Fibroblast of pulmonary artery (primary cell): ENCODE measurements at regions not wholly inside any gene's neighbourhood (a gene's known extent, or its start where the extent isn't known, plus 50 kb on each side); places are given as distances from the start of the nearest gene placed in this dataset.

Source experiments
- DNase-seq: peaks from one replicate; pipeline ENCODE4 v3.0.0-alpha.2; 2010; ENCODE audit warnings: low read depth
- H3K4me3 ChIP-seq: replicated peaks from 2 replicates; pipeline ENCODE4 v1.5.1; 2011; ENCODE audit warnings: low read depth, mild to moderate bottlenecking, control low read depth, low read length, moderate library complexity
- TF ChIP-seq, protein P1 (sequence below): IDR thresholded peaks from 2 replicates; pipeline ENCODE4 v1.5.1; 2011; ENCODE audit warnings: mild to moderate bottlenecking, control low read depth, low read length, inconsistent platforms; ENCODE audit errors: missing control alignments

DNA sequence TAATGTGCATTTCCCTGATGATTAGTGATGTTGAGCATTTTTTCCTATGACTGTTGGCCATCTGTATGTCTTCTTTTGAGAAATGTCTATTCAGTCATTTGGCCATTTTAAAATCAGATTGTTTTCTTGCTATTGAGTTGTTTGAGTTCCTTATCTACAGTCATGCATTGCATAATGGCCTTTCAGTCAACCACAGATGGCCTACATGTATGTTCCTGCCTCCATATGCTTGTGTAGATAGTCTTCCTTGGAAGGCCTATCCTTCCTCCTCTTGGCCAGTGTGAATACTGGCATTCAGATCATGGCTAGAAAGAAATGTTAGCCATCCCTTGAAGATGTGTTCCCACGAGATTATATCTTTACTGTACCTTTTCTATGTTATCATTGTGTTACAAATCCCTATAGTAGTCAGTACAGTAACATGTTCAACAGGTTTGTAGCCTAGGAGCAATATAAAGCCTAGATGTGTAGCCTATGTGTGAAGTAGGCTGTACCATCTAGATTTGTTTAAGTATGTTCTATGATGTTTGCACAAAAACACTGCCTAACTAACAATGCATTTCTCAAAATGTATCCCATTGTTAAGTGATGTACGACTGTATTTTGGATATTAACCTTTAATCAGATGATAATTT is 65.6 kb upstream of the CD302 start:
- H3K4me3 ChIP-seq, result no peak overlapping the region
- no peak for DNase-seq
- TF ChIP-seq, protein P1, sequence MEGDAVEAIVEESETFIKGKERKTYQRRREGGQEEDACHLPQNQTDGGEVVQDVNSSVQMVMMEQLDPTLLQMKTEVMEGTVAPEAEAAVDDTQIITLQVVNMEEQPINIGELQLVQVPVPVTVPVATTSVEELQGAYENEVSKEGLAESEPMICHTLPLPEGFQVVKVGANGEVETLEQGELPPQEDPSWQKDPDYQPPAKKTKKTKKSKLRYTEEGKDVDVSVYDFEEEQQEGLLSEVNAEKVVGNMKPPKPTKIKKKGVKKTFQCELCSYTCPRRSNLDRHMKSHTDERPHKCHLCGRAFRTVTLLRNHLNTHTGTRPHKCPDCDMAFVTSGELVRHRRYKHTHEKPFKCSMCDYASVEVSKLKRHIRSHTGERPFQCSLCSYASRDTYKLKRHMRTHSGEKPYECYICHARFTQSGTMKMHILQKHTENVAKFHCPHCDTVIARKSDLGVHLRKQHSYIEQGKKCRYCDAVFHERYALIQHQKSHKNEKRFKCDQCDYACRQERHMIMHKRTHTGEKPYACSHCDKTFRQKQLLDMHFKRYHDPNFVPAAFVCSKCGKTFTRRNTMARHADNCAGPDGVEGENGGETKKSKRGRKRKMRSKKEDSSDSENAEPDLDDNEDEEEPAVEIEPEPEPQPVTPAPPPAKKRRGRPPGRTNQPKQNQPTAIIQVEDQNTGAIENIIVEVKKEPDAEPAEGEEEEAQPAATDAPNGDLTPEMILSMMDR, result no peak

DNA sequence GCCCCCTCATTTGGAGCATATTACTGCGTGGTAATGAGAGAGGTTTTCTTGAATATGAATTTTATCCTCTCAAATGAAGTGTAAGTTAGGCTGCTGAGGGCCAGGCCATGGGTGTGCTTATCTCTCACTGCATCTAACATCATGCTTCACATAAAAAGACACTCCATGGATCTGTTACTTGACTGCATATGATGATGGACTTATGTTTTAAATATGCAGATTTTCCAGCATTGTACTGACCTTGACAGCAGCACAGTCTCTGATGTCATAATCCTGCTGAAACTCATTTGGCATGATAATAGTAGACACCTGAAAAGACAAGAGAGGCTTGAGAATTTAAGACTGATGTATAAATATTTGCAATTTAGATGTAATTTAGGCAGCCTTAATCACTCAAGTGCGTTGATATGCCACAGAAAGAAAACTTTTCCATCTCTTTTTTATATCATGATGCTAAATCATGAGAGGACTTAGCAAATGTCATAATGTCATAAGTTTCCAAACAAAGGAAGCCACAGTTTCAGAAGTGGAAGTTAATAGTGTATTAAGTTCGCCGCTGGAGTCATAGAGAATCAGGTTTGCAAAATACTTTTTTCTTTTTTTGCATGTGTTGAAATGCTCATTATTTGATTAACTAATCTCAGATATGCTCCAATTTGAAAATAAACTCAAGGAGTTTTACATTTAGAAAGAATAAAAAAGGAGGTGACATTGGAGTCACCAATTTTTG is 62.7 kb upstream of the CD302 start:
- DNase-seq, result no peak
- TF ChIP-seq, protein P1, result no peak
- no peak overlapping the region for H3K4me3 ChIP-seq

DNA sequence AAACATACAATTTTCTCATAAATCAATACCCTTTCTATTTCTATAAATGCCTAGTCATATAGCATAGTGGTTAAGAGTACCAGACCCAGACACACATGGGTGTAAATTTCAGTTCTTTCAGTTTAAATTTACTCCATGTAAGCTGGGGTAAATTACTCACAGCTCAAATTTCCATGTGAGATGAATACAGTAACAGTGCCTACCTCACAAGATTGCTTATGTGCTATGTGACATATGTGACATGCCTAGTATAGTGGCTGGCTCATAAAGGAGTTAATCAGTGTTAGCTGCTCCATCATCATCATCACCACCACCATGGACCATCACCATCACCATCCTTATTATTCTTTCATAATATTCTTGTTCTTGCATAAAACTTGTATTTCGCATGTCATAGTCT is 61.6 kb upstream of the CD302 start:
- TF ChIP-seq, protein P1, result no peak
- DNase-seq, result no peak
- H3K4me3 ChIP-seq, result no peak overlapping the region

DNA sequence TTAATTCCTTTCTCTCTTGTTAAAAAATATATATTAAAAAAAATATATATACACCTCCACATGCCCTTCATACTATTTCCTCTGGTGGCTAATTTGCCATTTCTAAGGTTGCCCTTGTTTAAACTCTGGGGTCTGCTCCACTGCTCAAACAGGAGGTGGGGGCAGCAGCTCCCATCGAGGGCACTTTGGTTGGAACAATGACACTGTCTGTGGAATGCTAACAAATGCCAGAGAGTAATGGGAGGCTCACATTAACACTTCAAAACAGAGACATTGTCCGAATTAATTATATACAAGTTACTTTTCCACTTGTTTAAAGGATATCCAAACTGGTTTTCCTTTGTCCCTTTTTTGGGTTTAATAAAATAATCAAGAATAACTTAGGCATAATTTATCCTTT is 58.8 kb upstream of the CD302 start:
- no peak overlapping the region for H3K4me3 ChIP-seq
- DNase-seq, result no peak
- TF ChIP-seq, protein P1, result no peak

DNA sequence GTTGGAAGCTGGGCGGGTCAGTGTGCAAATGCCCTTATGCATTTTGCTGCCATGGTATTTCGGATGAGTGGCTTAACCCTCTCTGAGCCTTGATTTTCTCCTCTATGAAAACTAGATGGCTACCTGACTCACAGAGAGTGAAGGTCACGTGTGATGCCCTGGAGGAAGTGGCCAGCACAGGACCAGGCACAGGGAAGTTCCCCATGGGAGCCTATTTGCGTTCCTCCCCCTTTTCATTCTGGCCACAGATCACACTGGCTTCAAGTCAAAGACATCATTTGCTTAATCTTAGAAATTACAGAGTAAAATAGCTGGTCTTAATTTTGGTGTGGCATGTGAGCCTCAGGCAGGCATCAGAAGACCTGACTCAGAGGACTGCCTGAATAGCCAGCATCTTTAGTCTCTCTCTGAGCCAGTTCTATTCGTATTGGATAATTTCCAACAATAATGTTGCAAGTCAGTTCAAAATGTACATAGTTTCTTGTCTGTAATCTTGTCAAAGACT is 57.6 kb upstream of the CD302 start:
- TF ChIP-seq, protein P1, result no peak
- DNase-seq, result peak; percentile 66
- H3K4me3 ChIP-seq, result no peak overlapping the region

DNA sequence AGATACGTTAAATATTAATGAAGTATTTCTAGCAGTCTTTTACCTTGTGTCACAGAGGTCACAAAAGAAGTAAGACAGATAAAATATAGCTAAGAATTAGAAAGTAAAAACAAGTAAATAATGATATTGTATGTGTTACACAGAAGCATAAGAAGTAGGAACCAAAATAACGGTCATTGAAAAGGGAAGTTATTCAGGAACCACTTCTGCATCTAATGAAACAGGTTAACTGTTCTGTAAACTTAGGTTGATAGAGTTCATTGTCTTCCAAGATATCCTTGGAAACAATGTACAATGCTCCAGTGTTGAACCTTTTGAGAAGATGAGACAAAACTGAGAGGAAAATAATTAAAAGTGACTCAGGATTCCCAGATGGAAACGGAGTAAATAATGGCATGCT is 57.1 kb upstream of the CD302 start:
- TF ChIP-seq, protein P1, result no peak
- DNase-seq, result no peak
- no peak overlapping the region for H3K4me3 ChIP-seq
